ENCODE measurements at regions not wholly inside any gene's neighbourhood (a gene's known extent, or its start where the extent isn't known, plus 50 kb on each side); places are given as distances from the start of the nearest gene placed in this dataset.

- no peak overlapping the region for H3K27ac Mint-ChIP-seq
- no peak for ATAC-seq (ENCODE audit: low read depth in 2 of 2)
- H3K9me3 Mint-ChIP-seq: peaks cover 0 to 7% (median 3%) of the 10 kb centered on the region in 7 donors
- peaks cover 30 to 41% (median 34%) of the 10 kb centered on the region in 3 donors for H3K27me3 Mint-ChIP-seq
- no peak for DNase-seq
- H3K4me3 Mint-ChIP-seq: peak overlapping the region in 1 of 8 donors; percentile 45
- H3K4me1 Mint-ChIP-seq: peaks cover 4 to 6% (median 5%) of the 10 kb centered on the region in 3 donors
- H3K36me3 Mint-ChIP-seq: peaks cover 0 to 9% of the 10 kb centered on the region in 2 donors
Measured at GRCh38 chr6:164108869-164109769, 694.6 kb downstream of the QKI start.

- ATAC-seq (ENCODE audit: low read depth in 2 of 2) (no peak), DNase-seq (no peak)
- Mint-ChIP-seq H3K27me3 (peaks cover 30 to 38% (median 32%) of the 10 kb centered on the region in 3 donors), H3K4me3 (peak overlapping the region in 1 of 8 donors; percentile 25), H3K4me1 (peaks cover 4 to 6% (median 5%) of the 10 kb centered on the region in 3 donors), H3K9me3 (peaks cover 0 to 6% (median 1%) of the 10 kb centered on the region in 7 donors), H3K27ac (no peak overlapping the region), H3K36me3 (peaks cover 0 to 9% of the 10 kb centered on the region in 2 donors)
Measured at GRCh38 chr6:164108092-164108491, 693.6 kb downstream of the QKI start.

- Mint-ChIP-seq H3K4me1 (peaks cover 4 to 6% (median 5%) of the 10 kb centered on the region in 3 donors), H3K36me3 (peaks cover 0 to 9% of the 10 kb centered on the region in 2 donors), H3K4me3 (no peak overlapping the region), H3K27ac (no peak overlapping the region), H3K27me3 (peaks cover 30 to 36% (median 32%) of the 10 kb centered on the region in 3 donors), H3K9me3 (peaks cover 0 to 3% (median 0%) of the 10 kb centered on the region in 7 donors)
- DNase-seq (no peak), ATAC-seq (ENCODE audit: low read depth in 2 of 2) (no peak)
Measured at GRCh38 chr6:164107297-164107995, 692.9 kb downstream of the QKI start.

- ATAC-seq (ENCODE audit: low read depth in 2 of 2): no peak
- Mint-ChIP-seq H3K4me1 (peaks cover 4 to 6% (median 5%) of the 10 kb centered on the region in 3 donors), H3K27me3 (peaks cover 30 to 41% (median 31%) of the 10 kb centered on the region in 3 donors), H3K9me3 (peaks cover 0 to 3% (median 0%) of the 10 kb centered on the region in 7 donors), H3K27ac (no peak overlapping the region), H3K36me3 (peaks cover 0 to 9% of the 10 kb centered on the region in 2 donors), H3K4me3 (no peak overlapping the region)
- no peak for DNase-seq
Measured at GRCh38 chr6:164106345-164106769, 691.8 kb downstream of the QKI start.

- H3K4me1 Mint-ChIP-seq: peaks cover 4 to 6% (median 5%) of the 10 kb centered on the region in 3 donors
- DNase-seq (no peak), ATAC-seq (ENCODE audit: low read depth in 2 of 2) (no peak)
- peaks cover 0 to 6% of the 10 kb centered on the region in 2 donors for H3K36me3 Mint-ChIP-seq
- peaks cover 24 to 41% (median 29%) of the 10 kb centered on the region in 3 donors for H3K27me3 Mint-ChIP-seq
- no peak overlapping the region for H3K27ac Mint-ChIP-seq
- H3K4me3 Mint-ChIP-seq: no peak overlapping the region
- H3K9me3 Mint-ChIP-seq: peaks cover 0 to 3% (median 0%) of the 10 kb centered on the region in 7 donors
Measured at GRCh38 chr6:164105705-164106104, 691.2 kb downstream of the QKI start.

- H3K9me3 Mint-ChIP-seq: no peaks in the 10 kb centered on the region
- ATAC-seq (ENCODE audit: low read depth in 2 of 2) (no peak), DNase-seq (no peak)
- no peak overlapping the region for H3K4me3 Mint-ChIP-seq
- no peaks in the 10 kb centered on the region for H3K36me3 Mint-ChIP-seq
- no peak overlapping the region for H3K27ac Mint-ChIP-seq
- H3K27me3 Mint-ChIP-seq: peaks cover 15 to 29% (median 20%) of the 10 kb centered on the region in 3 donors
- H3K4me1 Mint-ChIP-seq: peaks cover 0 to 4% (median 4%) of the 10 kb centered on the region in 3 donors
Measured at GRCh38 chr6:164104432-164104831, 689.9 kb downstream of the QKI start.

- H3K9me3 Mint-ChIP-seq: no peaks in the 10 kb centered on the region
- no peak for DNase-seq
Measured at GRCh38 chr6:164102693-164103092, 688.2 kb downstream of the QKI start.

GRCh38 chr6:164101859-164102258 lies 687.3 kb downstream of the QKI start:
- DNase-seq: no peak
- H3K27ac Mint-ChIP-seq: peak overlapping the region in 2 of 6 donors; percentile 20 to 33
- H3K9me3 Mint-ChIP-seq: no peaks in the 10 kb centered on the region
- no peak for ATAC-seq (ENCODE audit: low read depth in 2 of 2)
- H3K4me3 Mint-ChIP-seq: no peak overlapping the region
- no peaks in the 10 kb centered on the region for H3K36me3 Mint-ChIP-seq
- H3K27me3 Mint-ChIP-seq: peaks cover 8 to 19% (median 12%) of the 10 kb centered on the region in 3 donors
- H3K4me1 Mint-ChIP-seq: no peaks in the 10 kb centered on the region

More at GRCh38 chr6:164102693-164103092, 688.2 kb downstream of the QKI start:
- no peak for ATAC-seq (ENCODE audit: low read depth in 2 of 2)
- Mint-ChIP-seq H3K27ac (no peak overlapping the region), H3K36me3 (no peaks in the 10 kb centered on the region), H3K27me3 (peaks cover 6 to 19% (median 8%) of the 10 kb centered on the region in 3 donors), H3K4me3 (no peak overlapping the region), H3K4me1 (no peaks in the 10 kb centered on the region)

GRCh38 chr6:164099269-164099865 lies 684.8 kb downstream of the QKI start:
- Mint-ChIP-seq H3K4me1 (no peaks in the 10 kb centered on the region), H3K4me3 (no peak overlapping the region), H3K36me3 (no peaks in the 10 kb centered on the region), H3K9me3 (peaks cover 0 to 2% (median 0%) of the 10 kb centered on the region in 7 donors), H3K27ac (no peak overlapping the region), H3K27me3 (peaks cover 8 to 19% (median 12%) of the 10 kb centered on the region in 3 donors)
- ATAC-seq (ENCODE audit: low read depth in 2 of 2) (no peak), DNase-seq (no peak)

- peaks cover 8 to 19% (median 12%) of the 10 kb centered on the region in 3 donors for H3K27me3 Mint-ChIP-seq
- peaks cover 0 to 2% (median 0%) of the 10 kb centered on the region in 7 donors for H3K9me3 Mint-ChIP-seq
- no peaks in the 10 kb centered on the region for H3K36me3 Mint-ChIP-seq
- H3K4me3 Mint-ChIP-seq: no peak overlapping the region
- H3K27ac Mint-ChIP-seq: no peak overlapping the region
- no peaks in the 10 kb centered on the region for H3K4me1 Mint-ChIP-seq
- no peak for DNase-seq
- ATAC-seq (ENCODE audit: low read depth in 2 of 2): no peak
Measured at GRCh38 chr6:164098857-164099267, 684.3 kb downstream of the QKI start.

- DNase-seq: no peak
- no peak for ATAC-seq (ENCODE audit: low read depth in 2 of 2)
- peaks cover 8 to 19% (median 12%) of the 10 kb centered on the region in 3 donors for H3K27me3 Mint-ChIP-seq
- no peak overlapping the region for H3K27ac Mint-ChIP-seq
- no peaks in the 10 kb centered on the region for H3K36me3 Mint-ChIP-seq
- H3K4me1 Mint-ChIP-seq: no peaks in the 10 kb centered on the region
- no peak overlapping the region for H3K4me3 Mint-ChIP-seq
- H3K9me3 Mint-ChIP-seq: peaks cover 0 to 2% (median 0%) of the 10 kb centered on the region in 7 donors
Measured at GRCh38 chr6:164097551-164098398, 683.3 kb downstream of the QKI start.

- no peaks in the 10 kb centered on the region for H3K4me1 Mint-ChIP-seq
- ATAC-seq (ENCODE audit: low read depth in 2 of 2) (no peak), DNase-seq (no peak)
- H3K4me3 Mint-ChIP-seq: no peak overlapping the region
- H3K9me3 Mint-ChIP-seq: peaks cover 0 to 5% (median 0%) of the 10 kb centered on the region in 7 donors
- H3K36me3 Mint-ChIP-seq: no peaks in the 10 kb centered on the region
- H3K27ac Mint-ChIP-seq: no peak overlapping the region
- peaks cover 6 to 15% (median 9%) of the 10 kb centered on the region in 3 donors for H3K27me3 Mint-ChIP-seq
Measured at GRCh38 chr6:164097056-164097455, 682.5 kb downstream of the QKI start.
